CD14-positive monocyte (primary cell): ENCODE measurements at regions not wholly inside any gene's neighbourhood (a gene's known extent, or its start where the extent isn't known, plus 50 kb on each side); places are given as distances from the start of the nearest gene placed in this dataset.
A peak's percentile ranks its signal among the peaks of the same experiment; 100 is the strongest.

Experiments
- DNase-seq, 3 donors: peaks; one replicate each; pipeline ENCODE4 v3.0.0-alpha.2; 2011 to 2022
- H2AFZ ChIP-seq: 2 replicates; pipeline ENCODE4 v1.6.0; 2012; ENCODE audit warnings: mild to moderate bottlenecking, low read depth, low read length, inconsistent platforms; ENCODE audit not compliant: insufficient read depth, poor library complexity, severe bottlenecking
- H3K27ac ChIP-seq, 2 donors: 1 replicate in 1 of 2; 2 replicates in 1 of 2; pipeline ENCODE4 v1.5.1; 2012 to 2013; ENCODE audit warnings: low read length in 2 of 2, control low read depth in 1 of 2, inconsistent platforms in 1 of 2, low read depth in 1 of 2, mild to moderate bottlenecking in 1 of 2
- H3K27me3 ChIP-seq, 2 donors: one replicate each; pipeline versions ENCODE4 v1.6.0 to v1.6.1; 2011 to 2013; ENCODE audit warnings: low read length in 2 of 2; ENCODE audit not compliant: control insufficient read depth in 2 of 2, insufficient read depth in 2 of 2
- H3K36me3 ChIP-seq, 2 donors: replicated peaks in 1 of 2; 1 replicate in 1 of 2; 2 replicates in 1 of 2; pipeline versions ENCODE4 v1.5.1 to v1.6.1; 2012 to 2013; ENCODE audit warnings: low read length in 2 of 2, control low read depth in 1 of 2, inconsistent platforms in 1 of 2, mild to moderate bottlenecking in 1 of 2; ENCODE audit not compliant: insufficient read depth in 2 of 2, control insufficient read depth in 1 of 2
- H3K4me1 ChIP-seq, 2 donors: 1 replicate in 1 of 2; 2 replicates in 1 of 2; pipeline versions ENCODE4 v1.5.1 to v1.6.1; 2012 to 2013; ENCODE audit warnings: low read length in 2 of 2, control low read depth in 1 of 2, inconsistent platforms in 1 of 2, mild to moderate bottlenecking in 1 of 2, moderate library complexity in 1 of 2; ENCODE audit not compliant: insufficient read depth in 2 of 2, control insufficient read depth in 1 of 2
- H3K4me2 ChIP-seq: replicated peaks from 2 replicates; pipeline ENCODE3; 2012; ENCODE audit warnings: low read length, moderate library complexity, mild to moderate bottlenecking; ENCODE audit not compliant: poor library complexity, severe bottlenecking; ENCODE audit errors: extremely low read depth
- H3K4me3 ChIP-seq, 3 experiments: fragments of 200-600 bp in 1 of 3; sonication (generic) in 1 of 3; replicated peaks in 1 of 3; 1 replicate in 2 of 3; 2 replicates in 1 of 3; pipeline ENCODE4 v1.5.1; 2011 to 2013; ENCODE audit warnings: low read length in 3 of 3, mild to moderate bottlenecking in 3 of 3, control low read depth in 2 of 3, low read depth in 2 of 3, inconsistent platforms in 1 of 3, moderate library complexity in 1 of 3
- H3K79me2 ChIP-seq: 2 replicates; pipeline ENCODE4 v1.6.0; 2012; ENCODE audit warnings: mild to moderate bottlenecking, control low read depth, inconsistent platforms, low read length, moderate library complexity; ENCODE audit not compliant: insufficient read depth
- H3K9ac ChIP-seq: 2 replicates; pipeline ENCODE4 v1.6.0; 2017; ENCODE audit warnings: low read length, mild to moderate bottlenecking; ENCODE audit not compliant: insufficient read depth, poor library complexity, severe bottlenecking
- H3K9me3 ChIP-seq, 2 donors: replicated peaks in 1 of 2; 1 replicate in 1 of 2; 2 replicates in 1 of 2; pipeline versions ENCODE4 v1.5.1 to v1.6.1; 2012 to 2013; ENCODE audit warnings: low read length in 2 of 2, control low read depth in 1 of 2; ENCODE audit not compliant: control insufficient read depth in 1 of 2, insufficient read depth in 1 of 2
- H4K20me1 ChIP-seq: 2 replicates; pipeline ENCODE4 v1.6.0; 2012; ENCODE audit warnings: mild to moderate bottlenecking, low read length, control low read depth, moderate library complexity; ENCODE audit not compliant: insufficient read depth
- H3K27ac Mint-ChIP-seq, 7 donors: one replicate each; pipeline ENCODE4 v1.8.0; 2020; ENCODE audit warnings: mild to moderate bottlenecking in 7 of 7, mixed read lengths in 7 of 7, moderate library complexity in 6 of 7, inconsistent platforms in 2 of 7
- H3K27me3 Mint-ChIP-seq, 3 donors: one replicate each; pipeline ENCODE4 v1.8.0; 2021 to 2022; ENCODE audit warnings: low read depth in 3 of 3, mild to moderate bottlenecking in 3 of 3, mixed read lengths in 3 of 3, moderate library complexity in 3 of 3, inconsistent platforms in 1 of 3
- H3K36me3 Mint-ChIP-seq, 2 donors: one replicate each; pipeline ENCODE4 v1.8.0; 2020; ENCODE audit warnings: mixed read lengths in 2 of 2, inconsistent platforms in 1 of 2, mild to moderate bottlenecking in 1 of 2
- H3K4me1 Mint-ChIP-seq: one replicate; pipeline ENCODE4 v1.8.0; 2020; ENCODE audit warnings: mild to moderate bottlenecking, mixed read lengths
- H3K4me3 Mint-ChIP-seq, 2 donors: one replicate each; pipeline ENCODE4 v1.8.0; 2020; ENCODE audit warnings: mild to moderate bottlenecking in 2 of 2, mixed read lengths in 2 of 2, moderate library complexity in 1 of 2
- H3K9me3 Mint-ChIP-seq, 7 donors: one replicate each; pipeline ENCODE4 v1.8.0; 2020 to 2022; ENCODE audit warnings: mixed read lengths in 7 of 7, mild to moderate bottlenecking in 6 of 7, moderate library complexity in 6 of 7, inconsistent platforms in 2 of 7
- WGBS: methylation state at CpG from one replicate; pipeline ENCODE4 v1.1.5; 2013; ENCODE audit warnings: missing lambda C conversion rate; ENCODE audit not compliant: insufficient coverage; 5-methylcytosine and 5-hydroxymethylcytosine counted together
- intact Hi-C, 2 donors: fragments of 100-400 bp; cut with micrococcal nuclease; formaldehyde crosslinking; loops; one replicate each; pipeline versions ENCODE4 v1.15.0 to v1.15.1; 2023
- TF ChIP-seq, protein P1 (sequence below): fragments of 200-600 bp; IDR thresholded peaks from one replicate; pipeline ENCODE4 v1.8.0; 2022; ENCODE audit warnings: antibody characterized with exemption, mild to moderate bottlenecking

DNA sequence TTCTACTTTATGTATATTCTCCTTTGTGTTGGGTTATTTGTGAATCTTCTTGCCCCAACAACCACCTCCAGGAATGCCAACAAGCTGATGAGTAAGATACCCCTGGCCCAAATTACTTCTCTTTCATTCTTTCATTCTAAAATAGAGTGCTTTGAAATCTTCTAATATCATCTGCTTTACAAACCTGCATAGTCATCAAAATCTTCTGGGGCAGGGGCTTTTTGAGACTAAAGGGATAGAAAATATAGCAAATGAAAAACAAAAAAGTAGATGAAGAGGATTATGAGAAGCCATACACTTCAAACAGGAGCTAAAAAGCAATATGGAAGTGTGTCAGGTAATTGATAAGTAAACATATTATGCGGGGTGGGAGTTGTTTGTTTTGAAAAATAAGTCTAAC lies 150.7 kb upstream of the SOX4 start:
- H3K4me2 ChIP-seq = no peak overlapping the region
- DNase-seq = no peak
- H3K27me3 ChIP-seq = no peaks in the 10 kb centered on the region
- H3K4me3 Mint-ChIP-seq = peak overlapping the region in 1 of 2 donors; percentile 2
- WGBS = no CpG with 5 or more reads among the region's 1 CpG
- H3K4me1 ChIP-seq = peaks cover 36 to 37% of the 10 kb centered on the region in 2 donors
- H3K27me3 Mint-ChIP-seq = peaks cover 1 to 3% (median 2%) of the 10 kb centered on the region in 3 donors
- no peak overlapping the region for H3K9ac ChIP-seq
- no peak overlapping the region for H2AFZ ChIP-seq
- H3K36me3 Mint-ChIP-seq = no peaks in the 10 kb centered on the region
- H4K20me1 ChIP-seq = no peaks in the 10 kb centered on the region
- peaks cover 0 to 3% of the 10 kb centered on the region in 2 donors for H3K9me3 ChIP-seq
- H3K4me1 Mint-ChIP-seq = peaks cover 43% of the 10 kb centered on the region
- no peak overlapping the region for H3K4me3 ChIP-seq
- TF ChIP-seq, protein P1, sequence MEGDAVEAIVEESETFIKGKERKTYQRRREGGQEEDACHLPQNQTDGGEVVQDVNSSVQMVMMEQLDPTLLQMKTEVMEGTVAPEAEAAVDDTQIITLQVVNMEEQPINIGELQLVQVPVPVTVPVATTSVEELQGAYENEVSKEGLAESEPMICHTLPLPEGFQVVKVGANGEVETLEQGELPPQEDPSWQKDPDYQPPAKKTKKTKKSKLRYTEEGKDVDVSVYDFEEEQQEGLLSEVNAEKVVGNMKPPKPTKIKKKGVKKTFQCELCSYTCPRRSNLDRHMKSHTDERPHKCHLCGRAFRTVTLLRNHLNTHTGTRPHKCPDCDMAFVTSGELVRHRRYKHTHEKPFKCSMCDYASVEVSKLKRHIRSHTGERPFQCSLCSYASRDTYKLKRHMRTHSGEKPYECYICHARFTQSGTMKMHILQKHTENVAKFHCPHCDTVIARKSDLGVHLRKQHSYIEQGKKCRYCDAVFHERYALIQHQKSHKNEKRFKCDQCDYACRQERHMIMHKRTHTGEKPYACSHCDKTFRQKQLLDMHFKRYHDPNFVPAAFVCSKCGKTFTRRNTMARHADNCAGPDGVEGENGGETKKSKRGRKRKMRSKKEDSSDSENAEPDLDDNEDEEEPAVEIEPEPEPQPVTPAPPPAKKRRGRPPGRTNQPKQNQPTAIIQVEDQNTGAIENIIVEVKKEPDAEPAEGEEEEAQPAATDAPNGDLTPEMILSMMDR = no peak
- intact Hi-C loops = no loop called here
- H3K79me2 ChIP-seq = no peaks in the 10 kb centered on the region
- no peaks in the 10 kb centered on the region for H3K36me3 ChIP-seq
- no peak overlapping the region for H3K27ac Mint-ChIP-seq
- H3K27ac ChIP-seq = no peak overlapping the region
- peaks cover 0 to 3% (median 0%) of the 10 kb centered on the region in 7 donors for H3K9me3 Mint-ChIP-seq

DNA sequence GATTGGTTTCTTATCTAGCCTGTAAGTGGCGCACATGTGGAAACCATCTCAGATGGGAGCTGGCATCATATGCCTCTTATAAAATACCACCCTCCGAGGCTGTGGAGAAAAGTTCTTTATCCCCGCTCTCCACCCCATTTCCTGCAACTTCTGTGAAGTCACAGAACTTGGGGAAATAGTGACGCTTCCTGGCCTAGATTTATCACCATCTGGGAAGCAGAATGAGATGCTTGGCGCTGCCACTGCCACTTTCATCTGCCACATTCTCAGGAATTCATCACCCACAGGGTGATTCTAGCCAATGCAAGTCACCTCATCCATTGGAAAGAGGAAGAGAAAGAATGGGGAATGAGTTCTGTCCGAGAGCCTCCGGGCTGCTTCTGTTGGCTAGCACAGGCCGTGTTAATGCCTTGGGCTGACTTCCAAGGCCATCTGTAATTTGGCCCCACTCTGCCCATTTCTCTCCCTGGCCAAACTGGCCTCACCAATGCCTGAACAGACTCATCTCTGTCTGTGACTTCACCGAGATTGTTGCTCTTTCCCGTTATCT lies 148.8 kb upstream of the SOX4 start:
- H3K27ac ChIP-seq = no peak overlapping the region
- DNase-seq = no peak
- H2AFZ ChIP-seq = no peak overlapping the region
- TF ChIP-seq, protein P1 = no peak
- peaks cover 0 to 3% of the 10 kb centered on the region in 2 donors for H3K9me3 ChIP-seq
- H3K36me3 ChIP-seq = no peaks in the 10 kb centered on the region
- H3K4me3 ChIP-seq = no peak overlapping the region
- intact Hi-C loops = no loop called here
- peaks cover 25% of the 10 kb centered on the region for H3K4me1 Mint-ChIP-seq
- H3K79me2 ChIP-seq = no peaks in the 10 kb centered on the region
- no peak overlapping the region for H3K4me3 Mint-ChIP-seq
- no peaks in the 10 kb centered on the region for H4K20me1 ChIP-seq
- H3K4me2 ChIP-seq = no peak overlapping the region
- H3K27me3 ChIP-seq = no peaks in the 10 kb centered on the region
- peaks cover 18% of the 10 kb centered on the region in 2 donors for H3K4me1 ChIP-seq
- no peak overlapping the region for H3K27ac Mint-ChIP-seq
- H3K9ac ChIP-seq = no peak overlapping the region
- peaks cover 1 to 3% (median 2%) of the 10 kb centered on the region in 3 donors for H3K27me3 Mint-ChIP-seq
- 100% methylated on average over 4 of the region's 10 CpGs for WGBS
- H3K9me3 Mint-ChIP-seq = peaks cover 0 to 2% (median 0%) of the 10 kb centered on the region in 7 donors
- no peaks in the 10 kb centered on the region for H3K36me3 Mint-ChIP-seq
